Fibroblast of the conjunctiva (primary cell): ENCODE measurements at regions not wholly inside any gene's neighbourhood (a gene's known extent, or its start where the extent isn't known, plus 50 kb on each side); places are given as distances from the start of the nearest gene placed in this dataset.
"Not testable (repeated sequence)": the region's sequence is repeated elsewhere in the genome, so short reads cannot be mapped to it uniquely, and the experiment has no call there.

ENCODE experiments used
- DNase-seq: peaks from one replicate; pipeline ENCODE4 v3.0.0-alpha.2; 2010; ENCODE audit warnings: low read depth

DNA sequence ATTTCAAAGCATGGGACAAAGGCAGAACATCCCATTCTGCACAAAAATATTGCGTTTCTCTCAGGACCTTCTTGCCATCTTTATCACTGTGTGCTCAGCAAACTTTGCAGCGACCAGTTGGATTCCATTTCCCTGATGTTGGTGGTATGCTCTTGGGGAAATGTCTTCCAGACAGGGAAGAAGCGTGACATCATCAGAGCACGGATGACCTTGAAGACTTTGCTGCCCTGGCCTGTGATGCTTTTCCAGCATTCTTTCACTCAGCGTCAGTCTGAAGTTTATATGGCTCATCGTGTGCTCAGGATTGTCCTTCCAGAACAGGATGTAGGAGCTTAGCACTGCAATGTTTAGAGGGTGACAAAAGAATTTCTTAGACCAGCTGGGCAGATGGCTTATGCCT is 131.4 kb upstream of the F3 start:
- DNase-seq: no peak

DNA sequence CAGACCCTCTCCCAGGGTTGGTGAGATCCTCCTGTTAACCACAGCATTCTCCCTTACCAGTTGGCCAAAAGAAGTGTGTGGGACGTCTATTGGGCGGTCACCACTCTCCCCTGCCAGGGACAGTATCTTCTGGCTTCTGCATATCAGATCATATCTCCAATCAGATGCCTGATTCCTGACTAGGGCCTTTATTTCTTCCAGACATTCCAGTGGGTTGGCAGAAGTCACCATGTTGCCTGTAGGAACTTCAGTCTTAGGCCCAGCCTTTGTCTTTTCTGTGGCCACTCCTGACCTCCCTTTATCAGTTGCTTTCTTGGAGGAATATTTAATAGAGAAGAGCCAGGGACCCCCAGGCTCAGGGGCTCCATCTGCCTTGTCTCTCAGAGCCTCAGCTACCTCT is 130.4 kb upstream of the F3 start:
- DNase-seq: no peak

DNA sequence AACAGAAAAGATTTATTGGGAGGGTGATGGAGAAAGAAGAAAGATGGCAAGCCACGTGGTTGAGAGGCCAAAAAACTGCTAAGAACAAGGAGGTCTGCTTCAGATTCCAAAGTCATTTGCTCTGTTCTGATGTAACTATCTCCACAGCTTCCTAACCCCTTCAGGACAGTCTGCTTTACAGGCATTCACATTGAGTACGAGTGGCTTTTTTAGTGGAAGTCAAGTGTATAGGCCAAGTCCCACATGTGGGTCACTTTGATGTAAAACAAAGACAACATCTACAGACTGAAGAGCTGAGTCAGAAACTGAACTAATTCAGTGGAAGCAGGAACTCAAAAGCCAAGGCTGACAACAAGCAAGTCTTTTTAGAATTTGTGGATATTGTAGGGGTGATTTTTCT is 128.7 kb upstream of the F3 start:
- DNase-seq: no peak

DNA sequence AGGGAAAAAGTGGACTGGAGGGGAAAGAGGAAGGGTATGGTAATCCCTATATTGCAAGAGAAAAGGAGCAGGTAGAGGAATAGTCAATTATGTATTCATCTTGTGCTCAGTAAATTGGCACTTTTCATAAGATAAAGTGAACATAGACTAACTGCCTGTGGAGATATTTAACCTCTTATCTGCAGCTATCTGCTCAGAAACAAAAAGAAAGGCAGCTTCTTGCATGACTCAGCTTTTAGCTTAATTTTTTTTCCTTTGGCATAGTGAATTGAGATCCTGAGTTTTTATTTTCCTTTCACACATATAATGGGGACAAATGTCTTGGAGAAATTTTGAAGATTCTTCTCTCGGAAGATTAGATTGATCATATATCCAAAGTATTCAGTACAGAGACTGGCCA is 127.6 kb upstream of the F3 start:
- no peak for DNase-seq

DNA sequence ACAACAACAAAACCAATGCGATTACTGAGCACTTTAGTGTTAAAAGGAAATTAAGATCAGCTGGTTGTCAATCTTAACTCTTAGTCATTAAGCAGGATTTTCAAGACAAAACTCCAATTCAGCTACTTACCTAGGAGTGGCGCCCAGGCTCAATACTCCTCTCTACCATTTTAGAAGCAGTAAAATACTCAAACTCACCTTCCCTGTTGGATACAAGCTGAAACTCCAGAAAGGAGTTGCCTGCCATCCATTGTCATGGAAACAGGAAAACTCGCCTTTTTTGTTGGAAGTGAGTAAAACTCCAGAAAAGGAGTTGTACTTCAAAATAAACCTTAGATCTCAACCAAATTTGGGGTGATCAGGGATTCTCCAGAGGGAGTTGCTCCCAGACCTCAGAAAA is 127.0 kb upstream of the F3 start:
- no peak for DNase-seq

DNA sequence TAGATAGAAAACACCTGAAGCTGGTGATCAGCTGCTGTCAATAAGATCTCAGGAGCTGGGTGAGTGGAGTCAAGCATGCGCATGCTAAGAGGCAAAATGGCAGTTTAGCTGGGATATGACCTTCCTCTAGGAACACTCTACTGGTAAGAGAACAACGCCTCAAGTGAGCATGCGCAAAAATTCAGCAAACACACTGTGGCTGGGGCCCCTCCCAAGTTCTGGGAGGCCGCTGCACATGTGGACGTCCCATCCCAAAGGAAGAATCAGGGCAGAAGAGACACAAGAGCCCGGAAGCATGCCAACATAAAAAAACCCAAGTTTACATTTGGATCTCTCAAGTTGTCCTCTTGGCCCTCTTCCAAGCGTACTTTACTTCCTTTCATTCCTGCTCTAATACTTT is 126.3 kb upstream of the F3 start:
- no peak for DNase-seq

DNA sequence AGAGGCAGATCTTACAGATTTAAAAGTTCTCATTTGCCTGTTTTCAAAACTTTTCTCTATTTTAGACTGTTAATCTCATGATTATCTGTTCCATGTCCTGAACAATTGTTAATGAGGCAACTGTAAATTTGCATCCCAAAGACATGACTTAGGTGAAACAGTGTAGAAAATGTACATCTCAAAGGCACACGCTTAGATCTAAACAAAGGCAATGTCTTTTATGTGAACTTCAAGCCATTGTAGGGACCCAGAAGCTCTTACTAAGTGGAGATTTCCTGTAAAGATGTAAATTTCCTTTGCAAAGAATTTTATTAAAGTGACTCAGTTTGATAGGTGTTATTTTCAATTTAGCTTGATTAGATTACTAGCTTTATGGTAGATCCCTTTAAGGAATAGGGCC is 125.2 kb upstream of the F3 start:
- no peak for DNase-seq

DNA sequence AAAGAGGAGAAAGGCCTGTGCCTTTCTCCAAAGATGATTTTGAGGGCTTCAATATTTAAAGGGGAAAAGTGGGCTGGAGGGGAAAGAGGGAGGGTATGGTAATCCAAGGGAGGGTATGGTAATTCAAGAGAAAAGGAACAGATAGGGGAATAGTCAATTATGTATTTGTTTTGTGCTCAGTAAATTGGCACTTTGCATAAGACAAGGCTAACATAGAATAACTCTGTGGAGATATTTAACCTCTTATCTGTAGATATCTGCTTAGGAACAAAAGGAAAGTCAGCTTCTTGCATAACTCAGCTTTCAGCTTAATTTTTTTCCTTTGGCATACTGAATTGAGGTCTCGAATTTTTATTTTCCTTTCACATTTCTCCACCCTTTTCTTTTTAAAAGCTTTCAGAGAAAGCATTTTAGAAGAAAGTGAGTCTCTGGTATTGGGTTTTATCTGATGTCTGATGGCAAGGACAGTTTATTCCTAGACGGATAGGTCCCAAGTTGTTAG is 119.9 kb upstream of the F3 start:
- DNase-seq: no peak

DNA sequence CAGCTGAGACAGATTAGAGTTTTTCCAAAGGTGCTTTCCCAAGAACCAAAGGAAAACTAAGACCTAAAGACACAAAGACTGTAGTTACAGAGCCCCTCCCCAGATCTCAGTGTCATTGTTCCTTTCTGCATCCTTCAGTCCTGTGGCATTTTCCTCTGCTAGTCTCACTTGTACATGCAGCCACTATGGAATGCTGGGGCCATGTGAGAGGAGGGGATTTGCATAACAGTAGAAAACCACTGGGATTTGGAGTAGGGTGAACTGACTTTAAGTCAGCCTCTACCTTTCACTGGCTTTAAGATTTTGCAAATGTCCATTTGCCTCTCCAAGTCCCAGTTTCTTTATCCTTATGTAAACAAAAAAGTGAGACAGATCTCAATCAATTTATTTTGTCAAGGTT is 119.4 kb upstream of the F3 start:
- no peak for DNase-seq

DNA sequence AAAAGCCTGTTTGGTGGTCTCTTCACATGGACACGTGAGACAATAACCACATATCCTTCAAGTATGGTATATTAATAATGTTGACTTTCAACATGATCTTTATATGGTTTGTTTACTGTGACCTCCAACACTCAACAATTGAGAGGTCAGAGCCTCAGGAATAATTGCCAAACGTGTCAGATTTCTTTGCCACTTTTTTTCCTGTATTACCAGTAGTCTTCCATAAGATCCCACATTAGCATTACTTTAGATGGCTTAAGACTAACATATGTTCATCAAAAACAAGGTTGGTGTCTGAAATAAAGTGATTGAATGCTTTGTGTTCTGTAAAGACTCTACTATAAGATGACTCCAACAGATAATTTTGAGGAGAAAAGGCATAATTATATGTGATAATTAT is 118.7 kb upstream of the F3 start:
- no peak for DNase-seq

DNA sequence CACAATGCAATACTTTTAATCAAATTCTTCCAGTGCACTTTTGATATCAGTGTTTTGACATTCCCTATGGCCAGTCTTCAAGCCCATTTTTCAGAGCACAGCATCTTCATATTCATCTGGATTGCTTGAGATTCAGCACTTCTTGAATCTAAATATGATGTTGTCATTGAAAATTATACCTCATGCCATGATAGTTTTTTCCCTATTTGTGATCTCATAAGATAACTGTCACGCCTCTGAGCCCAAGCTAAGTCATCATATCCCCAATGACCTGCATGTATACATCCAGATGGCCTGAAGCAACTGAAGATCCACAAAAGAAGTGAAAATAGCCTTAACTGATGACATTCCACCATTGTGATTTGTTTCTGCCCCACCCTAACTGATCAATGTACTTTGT is 117.6 kb upstream of the F3 start:
- DNase-seq: not testable (repeated sequence)

DNA sequence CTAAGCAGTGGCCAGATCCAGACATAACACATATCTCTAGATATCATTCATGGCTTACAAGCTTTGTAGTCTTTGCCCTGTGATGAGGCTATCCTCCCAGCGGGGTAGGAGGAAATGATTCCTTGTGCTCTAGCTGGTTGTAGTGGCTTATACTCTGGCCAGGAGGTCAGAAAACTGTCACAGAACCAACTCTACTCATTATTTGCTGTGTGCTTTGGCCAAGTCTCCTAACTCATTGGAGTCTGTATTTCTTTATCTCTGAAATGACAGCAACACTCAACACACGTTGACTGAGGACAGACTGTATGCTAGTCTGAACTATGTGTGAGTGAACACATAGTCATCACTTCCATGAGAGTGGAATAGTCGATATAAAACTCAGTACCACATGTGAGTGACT is 116.7 kb upstream of the F3 start:
- no peak for DNase-seq

DNA sequence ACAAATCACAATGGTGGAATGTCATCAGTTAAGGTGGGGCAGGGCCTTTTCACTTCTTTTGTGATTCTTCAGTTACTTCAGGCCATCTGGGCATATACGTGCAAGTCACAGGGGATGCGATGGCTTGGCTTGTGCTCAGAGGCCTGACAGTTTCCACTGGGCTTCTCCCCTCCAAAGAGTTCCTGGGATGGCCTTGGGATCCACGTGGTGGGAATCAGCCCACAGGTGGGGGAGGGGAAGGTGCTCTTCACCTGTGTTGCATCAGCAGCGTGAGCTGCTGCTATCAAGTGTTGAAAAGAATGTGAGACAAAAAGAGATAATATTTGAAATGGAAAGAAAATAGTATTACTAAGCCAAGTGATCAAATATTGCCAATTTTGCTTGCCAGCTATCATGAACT is 116.2 kb upstream of the F3 start:
- not testable (repeated sequence) for DNase-seq

DNA sequence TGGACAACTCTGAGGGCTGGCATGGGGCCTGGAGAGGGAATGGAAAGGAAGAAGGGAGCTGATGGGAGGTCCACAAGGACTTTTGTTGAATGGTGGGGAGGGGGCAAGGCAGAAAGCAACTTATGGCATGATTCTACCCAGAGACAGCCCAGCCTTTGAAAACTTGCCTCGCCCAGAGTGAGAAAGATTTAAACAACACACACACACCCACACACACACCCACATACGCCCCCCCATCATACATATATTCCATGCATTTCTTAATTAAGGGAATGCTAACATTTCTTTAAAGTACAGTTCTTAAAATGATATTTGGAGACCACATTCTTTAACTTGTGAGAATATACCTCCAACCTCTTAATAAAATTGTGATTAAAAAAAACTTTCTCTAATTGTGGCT is 115.4 kb upstream of the F3 start:
- DNase-seq: no peak

DNA sequence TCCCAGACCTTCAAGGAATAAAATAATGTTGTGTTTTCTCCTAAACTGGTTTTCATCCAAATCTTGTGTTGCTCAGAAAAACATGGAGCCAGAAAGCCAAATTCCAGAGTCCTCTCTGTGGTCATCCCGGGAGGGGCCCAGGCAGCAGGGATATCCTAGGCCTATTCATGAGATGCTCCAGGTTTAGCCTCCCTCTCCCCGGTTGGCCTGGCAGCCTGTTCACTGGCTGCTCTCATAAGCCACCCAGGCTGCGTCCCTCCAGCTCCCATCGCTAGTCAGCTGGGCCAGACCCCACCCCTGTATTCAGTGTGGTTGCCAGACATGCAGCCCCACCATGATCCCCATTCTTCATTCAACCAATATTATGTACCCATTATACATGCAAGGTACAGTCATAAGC is 113.4 kb upstream of the F3 start:
- no peak for DNase-seq

DNA sequence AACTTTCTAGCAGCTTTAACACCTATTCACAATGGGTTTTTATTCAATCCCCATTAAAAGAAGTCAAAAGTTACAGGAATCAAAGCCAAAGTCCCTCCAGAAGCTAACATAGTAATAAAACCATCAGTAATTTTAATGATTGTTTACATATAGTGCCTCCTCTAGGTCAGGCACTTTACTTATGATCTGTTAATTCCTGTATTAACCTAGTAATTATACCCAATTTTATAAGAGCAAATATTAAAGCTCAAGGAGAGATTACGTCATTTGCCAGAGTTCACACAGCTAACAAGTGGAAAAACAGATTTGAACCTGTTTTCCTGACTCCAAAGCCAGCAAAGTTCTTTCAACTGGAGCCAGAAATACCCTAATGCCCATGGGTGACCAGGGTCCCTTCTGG is 112.9 kb upstream of the F3 start:
- no peak for DNase-seq

DNA sequence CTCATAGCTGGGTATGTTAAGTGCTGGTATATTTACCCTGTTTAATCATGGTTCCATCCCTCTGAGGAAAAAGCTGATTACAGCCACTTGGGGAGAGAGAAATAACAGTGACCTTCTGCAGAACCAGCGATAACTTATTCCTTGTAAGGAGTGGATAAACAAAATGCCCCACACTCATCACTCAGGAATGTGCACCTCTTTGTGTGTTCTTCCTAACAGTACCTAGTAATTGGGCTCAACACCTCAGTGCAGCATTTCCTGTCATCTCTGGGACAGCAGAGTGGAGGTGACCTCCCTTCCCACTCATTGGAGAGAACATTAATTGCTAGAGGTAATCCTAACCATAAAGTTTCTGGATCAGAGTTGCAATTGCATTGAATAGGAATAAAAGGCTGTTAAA is 112.5 kb upstream of the F3 start:
- DNase-seq: no peak

DNA sequence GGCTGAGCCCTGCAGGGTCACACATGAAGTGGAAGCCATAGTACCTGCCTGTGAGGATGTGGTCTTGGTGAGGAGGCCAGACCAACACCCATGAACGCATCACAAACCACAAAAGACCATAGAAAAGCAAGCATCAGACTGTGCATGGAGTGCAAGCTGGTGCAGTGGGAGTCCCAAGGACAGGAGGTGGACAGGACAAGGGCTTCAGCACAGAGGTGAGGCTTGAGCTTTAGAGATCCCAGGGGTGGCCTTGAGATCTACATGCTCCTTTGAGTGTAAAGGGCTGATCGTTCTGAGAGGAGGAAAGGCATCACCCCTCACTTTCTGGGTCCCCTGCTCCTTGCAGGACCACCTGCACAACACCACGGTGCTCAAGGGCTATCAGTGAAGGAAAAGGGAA is 111.9 kb upstream of the F3 start:
- DNase-seq: no peak

DNA sequence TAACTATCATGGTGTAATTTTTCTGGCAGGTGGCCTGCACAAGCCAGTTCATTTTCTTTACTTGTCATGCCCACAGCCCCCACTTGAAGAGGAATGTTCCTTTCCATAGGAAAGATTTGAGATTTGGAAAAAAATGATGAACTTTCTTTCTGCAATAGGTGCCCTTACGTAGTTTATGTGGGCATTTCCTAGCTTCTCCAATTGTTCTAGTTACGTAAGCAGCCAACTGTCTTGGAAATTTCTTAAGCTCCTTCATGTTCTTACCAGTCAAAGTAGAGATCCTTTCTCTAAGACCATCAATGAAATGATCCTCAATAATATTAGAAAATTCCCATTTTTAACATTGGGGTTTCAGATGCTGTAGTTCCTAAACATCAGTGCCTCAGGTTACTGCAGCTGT is 109.5 kb upstream of the F3 start:
- no peak for DNase-seq

DNA sequence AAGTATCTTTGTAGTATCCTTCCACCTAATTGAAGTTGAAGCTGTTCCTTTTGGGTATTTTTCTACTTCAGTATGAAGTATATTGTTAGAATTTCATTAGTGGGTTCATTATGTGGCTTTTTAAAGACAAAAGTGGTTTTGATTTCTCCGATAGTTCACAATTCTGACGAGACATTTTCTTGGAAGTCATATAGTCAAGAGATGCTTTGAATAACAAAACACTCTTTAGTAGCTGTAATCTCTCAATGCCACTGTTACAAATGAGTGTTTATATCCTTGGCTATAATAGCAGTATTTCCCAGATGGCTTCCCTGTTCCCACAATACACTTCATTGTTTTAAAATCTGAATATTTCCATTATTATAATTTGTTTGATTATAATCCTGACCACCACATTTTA is 108.7 kb upstream of the F3 start:
- DNase-seq: no peak

DNA sequence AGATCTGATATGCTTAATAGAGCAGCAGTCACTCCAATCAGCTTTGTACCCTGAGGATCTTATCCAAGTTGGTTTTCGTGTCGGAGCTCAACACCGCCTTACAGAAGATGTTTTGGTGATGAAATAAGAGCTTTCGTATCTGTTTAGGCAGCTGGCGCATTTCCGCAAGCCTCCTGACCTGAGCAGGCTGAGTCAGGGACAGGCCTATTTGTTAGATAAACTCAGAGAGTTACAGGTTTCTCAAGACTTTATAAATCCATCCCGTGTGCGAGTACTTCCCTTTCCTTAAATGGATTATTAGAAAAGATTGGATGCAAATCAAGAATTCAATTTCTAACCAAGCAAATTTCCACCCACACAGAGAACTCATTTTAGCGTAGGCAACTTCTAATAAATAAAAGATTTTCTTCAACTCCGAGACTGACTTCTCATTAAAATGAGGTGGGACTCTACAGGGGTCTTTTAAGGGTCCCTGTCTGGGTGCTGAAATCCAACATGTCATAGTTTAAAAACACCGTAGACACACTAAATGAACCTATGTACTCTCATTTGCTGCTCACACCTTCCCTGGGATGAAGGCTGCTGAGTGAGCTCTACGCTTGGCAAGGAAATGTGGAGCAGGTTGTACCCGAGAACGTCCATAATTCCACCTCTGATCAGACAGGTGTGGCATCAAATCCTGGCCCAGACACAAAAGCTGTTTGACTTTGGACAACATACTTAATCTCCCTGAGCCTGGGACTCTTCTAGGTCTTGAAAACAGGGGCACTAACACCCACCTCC is 106.9 kb upstream of the F3 start:
- DNase-seq: peak; percentile 90

DNA sequence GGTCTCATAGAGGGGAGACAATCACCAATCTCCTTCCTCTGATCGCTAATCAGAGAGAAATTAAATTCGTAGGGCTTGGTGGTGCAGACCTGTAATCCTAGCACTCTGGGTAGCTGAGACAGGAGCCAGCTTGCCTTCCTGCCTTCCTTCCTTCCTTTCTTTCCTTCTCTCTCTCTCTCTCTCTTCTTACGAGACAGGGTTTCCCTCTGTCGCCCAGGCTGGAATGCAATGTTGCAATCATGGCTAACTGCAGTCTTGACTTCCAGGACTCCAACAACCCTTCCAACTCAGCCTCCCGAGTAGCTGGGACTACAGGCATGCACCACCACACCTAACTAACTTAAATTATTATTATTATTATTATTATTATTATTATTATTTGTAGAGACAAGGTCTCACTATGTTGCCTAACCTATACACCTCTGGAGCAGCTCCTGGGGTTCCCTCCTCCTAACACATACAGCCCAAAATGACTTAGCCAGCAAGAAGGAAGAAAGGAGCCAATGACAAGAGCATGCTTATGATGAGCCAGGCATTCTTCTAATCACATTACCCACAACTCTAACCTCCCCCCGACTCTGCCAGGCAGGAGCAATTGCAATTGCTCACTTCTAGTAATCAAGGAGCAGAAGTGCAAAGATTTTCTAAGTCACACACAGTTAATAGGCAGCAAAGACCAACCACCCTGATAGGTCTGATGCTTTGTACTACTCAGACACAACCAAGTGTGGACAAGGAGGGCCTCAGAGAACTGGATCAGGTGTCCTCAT is 105.4 kb upstream of the F3 start:
- DNase-seq: no peak

DNA sequence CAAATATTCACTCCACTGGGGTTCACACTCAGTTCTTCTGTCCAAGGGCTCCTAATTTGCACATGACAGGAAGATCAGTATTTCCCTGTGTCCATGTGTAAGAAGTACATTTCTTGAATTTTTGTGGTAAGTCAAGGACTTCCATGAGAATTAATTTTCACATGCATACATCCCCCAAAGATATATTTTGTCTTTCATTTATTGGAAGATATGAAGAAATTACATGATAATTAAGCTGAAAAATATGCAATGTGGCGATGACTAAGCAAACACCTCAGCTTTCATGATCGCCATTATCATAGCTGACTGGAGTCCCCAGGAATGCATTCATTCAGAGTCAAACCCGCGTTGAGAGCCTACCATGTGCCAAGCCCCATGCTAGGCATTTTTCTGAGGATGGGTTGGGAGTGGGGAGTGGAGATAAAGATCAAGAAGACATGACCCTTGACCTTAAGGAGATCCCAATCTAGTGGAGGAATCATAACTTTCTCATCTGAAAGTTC is 104.6 kb upstream of the F3 start:
- no peak for DNase-seq

DNA sequence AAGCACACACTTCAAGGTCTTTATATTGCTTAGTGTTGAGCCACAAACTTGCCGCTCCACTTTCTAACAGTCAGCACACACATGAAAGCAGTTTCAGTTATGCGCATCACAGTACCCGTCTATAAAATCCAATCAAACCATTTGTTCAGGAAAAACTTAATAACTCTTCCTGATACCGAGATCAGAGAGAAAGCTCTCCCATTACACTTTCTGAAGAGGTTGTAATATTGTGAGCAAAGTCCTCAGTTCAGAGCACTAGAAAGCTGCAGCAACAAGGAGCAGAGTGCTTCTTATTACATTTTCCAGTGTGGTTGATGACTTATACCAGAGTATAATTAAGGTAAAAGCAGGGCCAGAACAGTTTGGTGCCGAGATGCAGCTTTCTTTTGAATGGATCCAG is 102.8 kb upstream of the F3 start:
- no peak for DNase-seq
